ENCODE measurements at regions not wholly inside any gene's neighbourhood (a gene's known extent, or its start where the extent isn't known, plus 50 kb on each side); places are given as distances from the start of the nearest gene placed in this dataset.

DNA sequence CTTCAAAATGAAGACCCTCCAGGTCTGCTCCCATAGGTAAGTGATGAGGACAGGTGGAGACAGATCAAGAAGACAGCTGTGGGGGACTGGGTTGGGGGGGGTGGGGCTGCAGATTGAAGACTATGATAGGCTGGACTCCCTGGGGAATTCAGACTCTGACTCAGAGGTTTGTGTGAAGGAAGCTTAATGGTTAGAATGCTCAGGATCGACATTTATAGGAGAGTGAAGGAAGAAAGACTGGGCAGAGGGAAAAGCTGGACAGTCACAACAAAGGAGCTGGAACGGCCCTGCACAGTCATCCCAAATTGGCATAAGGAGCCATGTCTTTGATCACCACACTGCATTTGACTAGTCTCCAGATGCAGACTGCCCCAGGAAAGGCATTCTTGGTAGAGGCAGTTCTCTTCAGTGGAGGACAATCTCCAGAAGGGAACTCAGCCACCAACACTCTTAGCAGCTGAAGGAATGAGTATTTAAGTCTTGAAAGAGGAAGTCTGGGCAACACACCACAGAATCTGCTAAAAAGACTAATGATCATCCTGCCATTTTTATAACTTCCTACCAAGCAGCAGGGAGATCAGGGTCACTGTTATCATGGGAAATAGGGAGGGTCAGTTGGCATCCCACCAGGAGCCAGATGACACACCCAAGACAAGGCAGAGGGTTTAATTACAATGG is 120.0 kb upstream of the ZC3H11B start:
- no peak overlapping the region for H3K27ac ChIP-seq
- H3K9me3 ChIP-seq, result peaks cover 3% of the 10 kb centered on the region; the same call in 1 of the 2 replicates
- no peak for TF ChIP-seq Cebpa-rat (IDR thresholded peaks at IDR 0.05)
- no peak overlapping the region for H3K4me2 ChIP-seq
- H3K27me3 ChIP-seq, result no peaks in the 10 kb centered on the region
- H3K4me3 ChIP-seq, result no peak overlapping the region
- H3K4me1 ChIP-seq, result no peaks in the 10 kb centered on the region
- H3K36me3 ChIP-seq, result no peaks in the 10 kb centered on the region
- no peak overlapping the region for H3K9ac ChIP-seq
- H4K20me1 ChIP-seq, result no peaks in the 10 kb centered on the region

DNA sequence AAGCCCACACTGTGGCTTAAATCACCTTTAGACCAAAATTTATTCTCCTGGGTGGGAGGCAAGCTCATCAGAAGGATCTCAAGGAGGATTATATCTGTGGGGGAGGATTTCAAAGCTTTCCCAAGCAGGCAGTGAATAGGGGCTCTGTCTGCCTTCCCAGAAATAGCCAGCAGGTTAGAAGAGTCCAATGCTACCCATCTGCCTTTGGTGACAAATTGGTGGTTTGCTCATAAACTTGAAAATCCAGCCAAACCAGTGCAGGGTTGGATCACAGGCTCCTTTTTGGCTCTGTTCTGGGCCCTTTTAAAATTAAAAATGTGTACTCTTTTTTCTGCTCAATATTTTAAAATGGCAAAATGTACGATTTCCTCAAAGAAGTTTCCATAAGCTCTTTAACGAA is 118.9 kb upstream of the ZC3H11B start:
- Histone ChIP-seq H3K4me1 (no peaks in the 10 kb centered on the region), H3K27me3 (no peaks in the 10 kb centered on the region), H3K9me3 (peaks cover 14% of the 10 kb centered on the region), H3K27ac (no peak overlapping the region), H3K4me2 (no peak overlapping the region), H3K4me3 (no peak overlapping the region), H3K36me3 (no peaks in the 10 kb centered on the region), H3K9ac (no peak overlapping the region), H4K20me1 (no peaks in the 10 kb centered on the region)
- TF ChIP-seq Cebpa-rat (IDR thresholded peaks at IDR 0.05), result no peak

GRCh38 chr1:219726480-219727272 is 113.8 kb upstream of the ZC3H11B start:
- Histone ChIP-seq H3K27me3 (no peaks in the 10 kb centered on the region), H4K20me1 (no peaks in the 10 kb centered on the region), H3K36me3 (no peaks in the 10 kb centered on the region), H3K4me1 (no peaks in the 10 kb centered on the region), H3K9ac (no peak overlapping the region), H3K4me2 (no peak overlapping the region), H3K4me3 (no peak overlapping the region), H3K27ac (no peak overlapping the region), H3K9me3 (peaks cover 31% of the 10 kb centered on the region)
- no peak for TF ChIP-seq Cebpa-rat (IDR thresholded peaks at IDR 0.05)

DNA sequence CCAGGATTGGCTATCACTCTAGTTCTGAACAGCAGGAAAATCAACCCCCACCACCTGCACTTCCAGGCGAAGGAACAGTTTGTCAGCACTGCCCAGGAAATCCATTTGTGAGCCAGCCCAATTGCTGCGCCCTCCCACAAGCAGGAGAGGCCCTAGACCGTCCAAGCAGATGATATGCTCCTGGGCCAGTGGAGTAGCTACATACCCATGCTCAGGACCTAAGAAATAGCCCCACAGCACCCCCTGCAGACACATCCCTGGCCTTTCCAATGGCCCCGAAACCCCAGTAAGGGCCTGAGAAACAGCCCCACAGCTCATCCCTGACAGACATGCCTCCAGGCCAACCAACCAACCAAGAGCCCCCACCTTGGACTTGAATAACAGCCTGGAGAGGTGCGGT is 111.5 kb upstream of the ZC3H11B start:
- TF ChIP-seq Cebpa-rat (IDR thresholded peaks at IDR 0.05), result no peak
- no peak overlapping the region for H3K9ac ChIP-seq
- no peaks in the 10 kb centered on the region for H3K4me1 ChIP-seq
- H3K9me3 ChIP-seq, result peaks cover 31% of the 10 kb centered on the region
- H3K4me3 ChIP-seq, result no peak overlapping the region
- no peaks in the 10 kb centered on the region for H3K27me3 ChIP-seq
- no peaks in the 10 kb centered on the region for H4K20me1 ChIP-seq
- H3K27ac ChIP-seq, result no peak overlapping the region
- H3K4me2 ChIP-seq, result no peak overlapping the region
- H3K36me3 ChIP-seq, result no peaks in the 10 kb centered on the region

DNA sequence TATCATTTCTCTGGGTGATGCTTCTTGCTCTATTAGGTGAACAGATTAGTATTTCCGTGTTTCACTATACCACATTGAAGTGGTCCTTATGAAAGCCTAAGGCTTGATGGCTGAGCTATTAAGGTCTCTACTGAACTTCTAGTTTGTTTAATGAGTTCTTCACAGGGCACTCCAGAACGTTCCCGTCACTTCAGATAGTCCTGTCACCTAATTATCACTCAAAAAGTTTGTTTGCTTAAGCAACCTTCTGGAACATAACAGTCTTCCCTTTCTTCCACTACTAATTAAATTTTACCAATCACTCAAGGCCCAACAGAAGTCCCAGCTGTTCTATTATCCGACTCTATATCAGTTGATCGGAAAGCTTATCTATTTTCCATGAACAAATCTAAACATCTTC is 104.6 kb upstream of the ZC3H11B start:
- TF ChIP-seq Cebpa-rat (IDR thresholded peaks at IDR 0.05), result no peak
- Histone ChIP-seq H3K9me3 (no peaks in the 10 kb centered on the region), H3K4me2 (no peak overlapping the region), H3K27me3 (no peaks in the 10 kb centered on the region), H4K20me1 (no peaks in the 10 kb centered on the region), H3K27ac (no peak overlapping the region), H3K4me1 (no peaks in the 10 kb centered on the region), H3K36me3 (no peaks in the 10 kb centered on the region), H3K9ac (no peak overlapping the region), H3K4me3 (no peak overlapping the region)

DNA sequence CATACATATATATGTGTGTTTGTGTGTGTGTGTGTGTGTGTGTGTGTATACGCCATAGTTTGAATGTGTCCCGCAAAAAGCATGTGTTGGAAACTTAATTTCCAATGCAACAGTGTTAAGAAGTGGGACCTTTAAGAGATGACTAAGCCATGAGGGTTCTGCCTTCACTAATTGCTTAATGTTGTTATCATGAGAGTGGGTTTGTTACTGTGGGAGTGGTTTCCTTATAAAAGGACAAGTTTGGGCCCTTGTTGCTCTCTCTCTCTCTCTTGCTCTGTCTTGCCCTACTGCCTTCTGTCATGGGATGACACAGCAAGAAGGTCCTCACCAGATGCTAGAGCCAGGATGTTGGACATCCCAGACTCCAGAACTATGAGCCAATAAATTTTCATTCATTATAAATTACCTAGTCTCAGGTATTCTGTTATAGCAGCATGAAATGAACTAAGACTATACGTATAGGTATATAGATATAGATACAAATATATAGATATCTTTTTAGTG is 103.8 kb upstream of the ZC3H11B start:
- no peak for TF ChIP-seq Cebpa-rat (IDR thresholded peaks at IDR 0.05)
- Histone ChIP-seq H3K9me3 (no peaks in the 10 kb centered on the region), H4K20me1 (no peaks in the 10 kb centered on the region), H3K27me3 (no peaks in the 10 kb centered on the region), H3K36me3 (no peaks in the 10 kb centered on the region), H3K9ac (no peak overlapping the region), H3K27ac (no peak overlapping the region), H3K4me2 (no peak overlapping the region), H3K4me1 (no peaks in the 10 kb centered on the region), H3K4me3 (no peak overlapping the region)

DNA sequence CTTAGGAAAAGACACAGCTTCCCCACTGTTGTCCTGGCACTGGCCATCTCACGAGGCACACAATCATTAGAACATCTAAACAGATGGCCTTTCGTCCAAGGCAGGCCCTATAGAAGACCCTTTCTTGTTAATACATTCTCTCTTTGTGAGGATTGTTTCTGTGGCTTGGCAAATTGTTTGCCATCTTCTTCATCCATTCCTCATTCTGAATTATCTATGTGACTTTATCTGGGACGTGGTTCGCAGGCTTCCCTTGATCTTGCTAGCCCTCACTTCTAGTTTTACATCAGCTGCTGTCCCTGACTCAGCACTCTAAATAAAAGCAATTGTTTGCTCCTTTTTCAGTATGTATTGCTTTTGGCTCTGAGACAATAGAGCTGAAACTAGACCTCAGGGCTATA is 101.1 kb upstream of the ZC3H11B start:
- TF ChIP-seq Cebpa-rat (IDR thresholded peaks at IDR 0.05), result no peak
- Histone ChIP-seq H3K4me2 (no peak overlapping the region), H3K4me1 (no peaks in the 10 kb centered on the region), H4K20me1 (no peaks in the 10 kb centered on the region), H3K4me3 (no peak overlapping the region), H3K36me3 (no peaks in the 10 kb centered on the region), H3K27me3 (no peaks in the 10 kb centered on the region), H3K27ac (no peak overlapping the region), H3K9ac (no peak overlapping the region), H3K9me3 (no peaks in the 10 kb centered on the region)

DNA sequence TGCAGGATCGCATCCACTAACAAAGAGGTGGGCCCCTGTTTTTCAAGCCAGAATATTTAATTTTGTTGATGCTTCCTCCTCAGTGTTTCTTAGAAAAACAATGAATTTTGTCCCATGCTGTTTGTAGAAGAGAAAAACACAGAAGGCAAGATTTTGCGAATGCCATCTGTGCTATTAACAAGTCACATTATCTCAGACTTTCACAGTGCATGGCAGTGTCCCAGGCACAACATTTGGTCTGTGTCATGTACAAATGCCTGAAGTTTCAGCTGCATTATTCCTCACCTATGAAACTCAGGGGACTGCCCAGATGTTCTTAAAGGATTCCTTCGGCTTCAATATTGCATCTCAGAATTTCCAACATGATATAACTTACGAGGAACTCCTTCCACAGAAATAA is 99.6 kb upstream of the ZC3H11B start:
- H3K4me3 ChIP-seq, result no peak overlapping the region
- no peaks in the 10 kb centered on the region for H3K36me3 ChIP-seq
- H3K9me3 ChIP-seq, result no peaks in the 10 kb centered on the region
- no peak overlapping the region for H3K27ac ChIP-seq
- no peaks in the 10 kb centered on the region for H3K4me1 ChIP-seq
- H3K9ac ChIP-seq, result no peak overlapping the region
- H3K27me3 ChIP-seq, result no peaks in the 10 kb centered on the region
- no peak for TF ChIP-seq Cebpa-rat (IDR thresholded peaks at IDR 0.05)
- H4K20me1 ChIP-seq, result no peaks in the 10 kb centered on the region
- H3K4me2 ChIP-seq, result no peak overlapping the region

GRCh38 chr1:219710529-219711194 is 97.8 kb upstream of the ZC3H11B start:
- H3K27me3 ChIP-seq, result no peaks in the 10 kb centered on the region
- no peaks in the 10 kb centered on the region for H3K4me1 ChIP-seq
- TF ChIP-seq Cebpa-rat (IDR thresholded peaks at IDR 0.05), result no peak
- H3K36me3 ChIP-seq, result no peaks in the 10 kb centered on the region
- no peaks in the 10 kb centered on the region for H4K20me1 ChIP-seq
- H3K27ac ChIP-seq, result no peak overlapping the region
- no peak overlapping the region for H3K4me3 ChIP-seq
- no peak overlapping the region for H3K4me2 ChIP-seq
- H3K9me3 ChIP-seq, result no peaks in the 10 kb centered on the region
- no peak overlapping the region for H3K9ac ChIP-seq
